Retina (tissue), 1 donor: ENCODE measurements at regions not wholly inside any gene's neighbourhood (a gene's known extent, or its start where the extent isn't known, plus 50 kb on each side); places are given as distances from the start of the nearest gene placed in this dataset.
"Not testable (repeated sequence)": the region's sequence is repeated elsewhere in the genome, so short reads cannot be mapped to it uniquely, and the experiment has no call there.

Experiments used
- DNase-seq: peaks from one replicate; pipeline ENCODE4 v3.0.0-alpha.2; 2016

DNA sequence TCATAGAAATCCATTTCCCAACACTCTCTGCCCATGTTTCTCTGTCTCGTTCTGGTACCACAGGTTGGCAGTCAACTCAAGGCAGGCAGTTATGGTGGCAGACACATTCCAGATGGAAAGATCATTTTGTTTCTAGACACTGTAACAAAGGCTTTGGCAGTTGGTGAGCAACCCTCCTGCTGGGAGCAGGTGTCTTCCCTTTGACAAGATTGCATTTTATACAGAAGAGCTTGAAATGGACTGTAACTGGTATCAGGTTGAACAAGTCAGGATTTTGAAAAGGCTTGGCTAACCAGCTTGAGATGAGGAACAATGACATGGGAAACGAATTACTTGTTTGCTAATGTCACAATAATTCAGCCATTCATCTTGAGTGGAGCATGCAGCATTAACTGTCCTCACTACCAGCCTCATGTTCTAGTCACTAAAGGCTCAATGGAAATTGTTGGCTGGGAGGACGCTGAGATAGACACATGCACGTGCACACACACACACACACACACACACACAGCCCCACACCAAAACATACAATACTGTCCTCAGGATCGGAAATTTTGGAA is 170.0 kb downstream of the SEMA6D start:
- peak; percentile 77 for DNase-seq

DNA sequence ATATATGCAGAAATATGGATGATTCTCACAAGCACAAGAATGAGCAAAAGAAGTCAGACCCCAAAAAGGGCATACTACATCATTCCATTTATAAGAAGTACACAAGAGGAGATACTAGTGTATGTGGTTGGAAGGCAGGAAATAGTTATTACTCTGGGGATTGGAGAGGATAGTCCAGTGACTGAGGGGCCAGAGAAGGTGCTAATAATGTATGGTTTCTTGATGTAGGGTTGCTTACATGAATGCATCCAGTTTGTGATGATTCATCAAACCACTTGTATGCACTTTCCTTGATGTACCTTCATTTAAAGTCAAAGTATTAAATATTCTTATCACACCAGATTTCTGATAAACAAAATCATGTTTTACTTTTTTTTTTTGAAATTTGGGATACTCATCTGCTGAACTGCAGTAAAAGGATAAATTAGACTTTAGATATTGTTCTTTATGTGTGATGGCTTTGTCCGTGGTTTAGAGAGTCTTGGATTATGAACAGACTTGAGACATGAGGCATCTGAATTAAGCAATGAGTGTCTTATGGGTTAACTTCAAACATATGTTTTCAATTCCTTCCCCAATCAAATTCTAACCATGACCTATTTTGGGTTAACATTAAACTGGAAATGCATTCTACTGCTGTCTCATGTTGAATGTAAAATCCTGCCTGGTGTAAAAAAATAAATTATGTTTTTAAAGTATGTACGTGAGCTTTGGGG is 171.2 kb downstream of the SEMA6D start:
- no peak for DNase-seq

- DNase-seq = no peak
Observed at GRCh38 chr15:47890397-47891150, 173.3 kb downstream of the SEMA6D start.

- no peak for DNase-seq
Observed at GRCh38 chr15:47897525-47897924, 180.2 kb downstream of the SEMA6D start.

GRCh38 chr15:47900751-47901150 is 183.4 kb downstream of the SEMA6D start:
- no peak for DNase-seq

GRCh38 chr15:47903368-47903767 is 186.1 kb downstream of the SEMA6D start:
- DNase-seq = no peak

DNA sequence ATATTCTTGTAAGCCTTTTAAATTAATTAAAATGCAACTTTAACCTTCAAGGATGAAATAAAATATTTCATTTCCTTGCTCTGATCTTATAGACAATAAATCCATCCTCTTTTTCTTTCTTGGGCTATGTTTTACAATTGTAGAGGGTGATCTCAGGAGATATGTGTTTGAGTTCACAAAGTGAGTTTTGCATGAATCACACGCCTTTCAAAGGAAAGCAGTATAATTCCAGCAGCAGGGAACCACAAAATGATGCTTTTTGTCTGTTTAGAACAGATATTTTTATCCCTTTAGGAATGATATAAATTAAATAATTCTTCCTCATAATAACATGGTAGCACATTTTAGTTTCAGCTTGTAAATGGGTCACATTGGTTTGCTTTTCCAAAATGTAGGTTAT is 191.2 kb downstream of the SEMA6D start:
- no peak for DNase-seq

- no peak for DNase-seq
Observed at GRCh38 chr15:47908950-47909670, 191.8 kb downstream of the SEMA6D start.

DNA sequence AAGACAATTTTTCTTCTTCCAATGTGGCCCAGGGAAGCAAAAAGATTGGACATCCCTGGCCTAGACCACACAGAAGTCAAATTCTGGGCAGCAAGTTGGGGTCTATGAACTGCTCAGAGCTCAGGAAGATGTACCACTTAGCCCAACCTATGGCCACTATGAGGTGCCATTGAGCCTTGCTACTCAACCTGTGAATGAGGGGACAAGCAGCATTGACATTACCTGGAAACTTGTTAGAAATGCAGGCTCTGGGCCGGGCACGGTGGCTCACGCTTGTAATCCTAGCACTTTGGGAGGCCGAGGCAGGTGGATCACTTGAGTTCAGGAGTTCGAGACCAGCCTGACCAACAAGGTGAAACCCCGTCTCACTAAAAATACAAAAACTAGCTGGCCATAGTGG is 195.6 kb downstream of the SEMA6D start:
- not testable (repeated sequence) for DNase-seq

DNA sequence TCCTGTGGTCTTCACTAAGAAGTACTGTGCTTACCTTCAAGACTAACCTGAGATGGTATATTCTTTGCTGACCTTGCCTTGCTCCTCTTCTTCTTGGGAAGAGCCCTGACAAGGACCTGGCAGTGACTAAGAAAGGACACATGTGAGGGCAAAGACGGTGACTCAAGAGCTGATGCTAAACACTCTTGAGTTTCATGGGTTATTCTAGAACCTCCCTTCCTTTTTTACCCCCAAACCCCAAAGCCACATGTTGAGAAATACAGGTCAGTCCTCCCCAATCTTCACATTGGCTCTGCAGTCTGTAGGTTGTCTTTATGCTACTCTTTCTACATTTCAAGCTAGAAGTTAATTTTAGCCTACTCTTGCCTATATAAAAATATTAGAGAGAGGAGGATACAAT is 200.6 kb downstream of the SEMA6D start:
- no peak for DNase-seq

- DNase-seq = no peak
Observed at GRCh38 chr15:47918877-47919276, 201.6 kb downstream of the SEMA6D start.

DNA sequence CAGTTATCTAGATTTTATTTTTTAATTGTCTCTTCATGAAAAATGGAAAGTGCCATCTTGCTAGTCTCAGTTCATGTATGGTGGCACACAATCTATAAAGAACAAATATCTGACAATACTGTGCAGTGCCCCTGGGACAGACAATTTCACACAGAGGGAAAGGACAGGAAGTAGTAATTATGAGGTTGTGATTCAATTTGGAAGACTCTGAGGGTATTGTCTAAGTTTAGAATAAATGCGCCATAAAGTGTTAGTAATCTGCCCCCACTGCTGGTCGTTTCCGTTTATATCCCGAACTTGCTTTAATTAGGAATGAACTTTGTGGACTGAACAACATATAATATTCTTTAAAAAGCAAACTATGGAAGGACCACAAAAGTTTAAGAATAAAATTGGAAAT is 196.4 kb upstream of the SLC24A5 start:
- no peak for DNase-seq

DNA sequence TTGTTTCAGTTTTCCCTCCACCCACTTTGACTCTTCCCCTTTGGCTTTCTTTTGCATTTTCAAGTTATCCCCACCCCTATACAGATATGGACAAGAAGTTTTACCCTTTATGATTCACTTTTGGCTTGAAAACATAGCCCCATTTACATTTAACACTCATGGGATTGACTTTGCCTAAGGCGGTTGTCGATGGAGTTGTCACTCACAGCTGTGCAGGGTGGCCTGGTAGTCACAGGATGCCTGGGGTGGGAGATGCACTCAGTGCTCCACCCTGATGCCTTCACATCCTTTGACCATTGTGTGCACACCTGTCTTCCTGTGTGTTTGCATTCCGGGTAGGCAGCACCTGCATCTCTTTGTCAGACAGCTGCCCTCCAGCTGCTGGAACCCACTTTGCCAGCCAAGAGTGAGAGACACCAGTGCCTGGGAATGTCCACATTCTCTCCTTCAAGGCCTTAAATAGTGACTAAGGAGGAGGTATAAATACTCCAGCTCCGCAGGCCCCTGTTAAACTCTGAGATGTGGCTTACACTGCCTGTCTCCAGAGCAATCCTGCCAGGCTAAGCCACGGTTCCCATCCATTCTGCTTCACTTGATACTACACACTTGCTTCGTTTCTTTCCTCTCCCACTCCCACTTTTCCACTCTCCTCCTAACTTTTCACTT is 191.5 kb upstream of the SLC24A5 start:
- DNase-seq = no peak

DNA sequence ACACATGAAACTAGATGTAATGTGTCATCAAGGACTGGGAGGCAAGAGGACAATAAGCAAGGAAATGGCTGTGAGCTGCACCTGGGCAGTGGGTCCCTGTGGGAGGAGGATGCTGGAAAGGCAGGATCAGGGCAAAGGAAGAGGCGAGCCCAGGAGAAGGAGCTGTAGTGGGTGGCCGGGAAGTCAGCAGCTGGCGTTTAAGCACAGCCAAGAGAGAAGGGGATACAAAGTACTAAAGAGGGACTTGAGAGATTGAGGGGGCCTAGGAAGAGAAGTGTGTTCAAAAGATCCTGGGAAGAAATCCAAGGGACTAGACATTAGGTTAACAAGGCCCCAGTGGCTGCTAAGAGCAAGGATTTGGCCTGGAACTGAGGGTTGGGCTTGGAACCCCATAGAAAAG is 188.5 kb upstream of the SLC24A5 start:
- no peak for DNase-seq

DNA sequence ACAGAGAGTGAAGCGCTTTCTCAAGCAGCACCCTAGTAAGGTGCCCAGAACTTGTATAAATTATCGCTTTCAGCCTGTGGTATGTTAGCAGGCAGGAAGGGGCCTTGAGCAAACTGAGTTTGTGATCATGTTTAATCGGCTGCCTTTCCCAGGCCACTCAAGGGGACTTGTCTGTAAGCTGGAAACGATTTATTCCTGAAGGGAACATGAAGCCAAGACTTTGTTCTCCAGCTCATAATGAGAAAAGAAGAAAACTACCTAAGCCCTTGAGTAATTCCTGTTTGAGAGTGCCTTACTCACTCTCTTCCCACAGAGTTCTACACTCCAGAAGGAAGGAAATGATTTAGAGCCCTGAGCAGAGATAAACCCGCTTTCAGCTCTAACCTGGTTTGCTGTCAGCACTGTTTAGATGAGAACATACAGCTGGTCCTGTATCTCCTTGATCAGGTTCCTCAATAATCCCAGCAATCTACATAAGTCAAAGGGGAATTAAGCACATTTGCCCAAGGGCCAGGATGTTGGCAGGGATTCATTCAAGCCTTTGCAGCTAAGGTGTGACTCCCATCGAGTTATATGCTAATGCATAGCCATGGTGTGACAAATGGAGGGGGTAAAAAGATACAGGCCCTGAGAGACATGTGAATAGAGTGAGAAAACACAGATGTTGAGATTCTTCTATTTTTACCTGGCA is 187.7 kb upstream of the SLC24A5 start:
- DNase-seq = no peak

DNA sequence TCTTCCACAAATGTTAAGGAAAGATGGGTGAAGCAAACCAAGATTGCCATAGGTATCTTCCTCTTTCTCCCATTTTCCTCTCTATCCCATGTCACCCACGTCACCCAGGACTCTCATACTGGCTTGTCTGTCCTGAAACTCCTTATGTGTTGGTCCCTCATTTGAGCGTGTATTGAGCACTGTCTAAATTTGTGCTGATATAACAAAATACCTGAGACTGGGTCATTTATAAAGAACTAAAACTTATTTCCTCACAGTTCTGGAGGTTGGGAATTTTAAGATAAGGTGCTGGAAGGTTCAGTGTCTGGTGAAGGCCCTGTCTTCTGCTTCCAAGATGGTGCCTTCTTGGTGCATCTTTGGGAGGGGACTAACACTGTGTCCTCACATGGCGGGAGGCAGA is 186.9 kb upstream of the SLC24A5 start:
- DNase-seq = no peak

GRCh38 chr15:47934342-47934741 is 186.4 kb upstream of the SLC24A5 start:
- no peak for DNase-seq

GRCh38 chr15:47937834-47938233 is 183.0 kb upstream of the SLC24A5 start:
- DNase-seq = no peak

- no peak for DNase-seq
Observed at GRCh38 chr15:47944637-47945288, 176.0 kb upstream of the SLC24A5 start.

DNA sequence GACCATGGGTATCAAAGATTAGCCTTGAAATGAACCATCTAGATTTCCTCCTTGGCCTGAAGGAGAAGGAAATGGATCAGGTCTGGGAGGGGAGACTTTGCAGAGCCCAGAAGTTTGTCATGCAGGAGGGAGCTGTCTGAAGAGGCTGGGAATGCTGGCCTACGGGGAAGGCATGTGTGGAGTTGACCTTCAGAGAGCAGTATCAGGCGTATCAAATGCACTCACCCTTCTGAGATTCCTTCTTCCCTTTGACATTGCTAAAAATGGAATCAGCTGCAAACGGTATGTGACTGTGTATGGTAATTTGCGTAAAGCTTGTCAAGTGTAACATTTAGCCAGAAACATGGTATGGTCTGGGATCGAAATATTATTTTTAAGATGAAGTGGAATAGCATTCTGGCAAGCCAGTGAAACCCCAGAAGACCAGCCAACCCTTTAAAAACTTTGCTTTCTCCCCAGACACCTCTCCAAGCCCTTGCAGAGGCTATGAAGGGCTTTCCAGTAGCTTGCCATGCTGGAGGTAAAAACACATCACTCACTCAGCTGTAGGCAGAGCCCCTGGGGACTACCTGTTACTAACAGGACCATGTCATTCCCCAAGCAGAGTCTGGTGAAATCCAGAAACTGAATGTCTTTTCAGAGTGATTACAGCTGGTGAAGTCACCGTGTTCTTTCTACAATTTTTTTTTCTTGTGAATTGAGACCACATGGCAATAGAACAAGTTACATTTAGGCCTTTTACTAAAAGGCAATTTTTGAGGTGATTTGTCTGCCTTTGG is 174.7 kb upstream of the SLC24A5 start:
- peak; percentile 25 for DNase-seq

- DNase-seq = no peak
Observed at GRCh38 chr15:47949815-47950214, 171.0 kb upstream of the SLC24A5 start.
